Stomach (tissue), 8 donors: ENCODE measurements at regions not wholly inside any gene's neighbourhood (a gene's known extent, or its start where the extent isn't known, plus 50 kb on each side); places are given as distances from the start of the nearest gene placed in this dataset.

ENCODE experiments used
- DNase-seq, 2 donors: peaks; one replicate each; pipeline versions ENCODE4 v3.0.0 to v3.0.0-alpha.2; 2013 to 2019
- H3K27ac ChIP-seq, 5 donors: fragments of 200-600 bp in 4 of 5; sonication (generic) in 4 of 5; one replicate each; pipeline ENCODE4 v1.5.1; 2013 to 2019; ENCODE audit warnings: mild to moderate bottlenecking in 1 of 5, moderate library complexity in 1 of 5
- H3K27me3 ChIP-seq, 3 donors: fragments of 200-600 bp; sonication (generic); one replicate each; pipeline ENCODE4 v1.5.1; 2017 to 2019; ENCODE audit warnings: mixed run types in 1 of 3
- H3K36me3 ChIP-seq, 4 donors: fragments of 200-600 bp; sonication (generic); 1 replicate in 3 of 4; 2 replicates in 1 of 4; pipeline ENCODE4 v1.5.1; 2016 to 2019
- H3K4me1 ChIP-seq, 4 donors: fragments of 200-600 bp; sonication (generic); one replicate each; pipeline ENCODE4 v1.5.1; 2016 to 2019
- H3K4me3 ChIP-seq, 4 donors: fragments of 200-600 bp; sonication (generic) in 3 of 4; one replicate each; pipeline ENCODE4 v1.5.1; 2016 to 2019; ENCODE audit warnings: mild to moderate bottlenecking in 1 of 4
- H3K9me3 ChIP-seq, 4 donors: fragments of 200-600 bp; sonication (generic); one replicate each; pipeline ENCODE4 v1.5.1; 2016 to 2019
- CTCF ChIP-seq, 7 experiments: fragments of 450-650 bp in 4 of 7; fragments of 200-600 bp in 3 of 7; sonication (generic) in 3 of 7; IDR thresholded peaks; one replicate each; pipeline ENCODE4 v1.5.1; 2016 to 2019; ENCODE audit warnings: antibody characterized with exemption in 7 of 7, control low read depth in 2 of 7, mild to moderate bottlenecking in 1 of 7
- EP300 ChIP-seq: sonication (generic); formaldehyde crosslinking; IDR thresholded peaks from one replicate; pipeline ENCODE4 v1.6.1; 2017; ENCODE audit warnings: antibody characterized with exemption
- POLR2A ChIP-seq, 4 donors: fragments of 450-650 bp; IDR thresholded peaks; one replicate each; pipeline ENCODE4 v1.6.1; 2016; ENCODE audit warnings: antibody characterized with exemption in 4 of 4, control low read depth in 2 of 4, mild to moderate bottlenecking in 1 of 4, moderate library complexity in 1 of 4
- POLR2AphosphoS5 ChIP-seq, 3 donors: sonication (generic); formaldehyde crosslinking; IDR thresholded peaks; one replicate each; pipeline ENCODE4 v1.6.1; 2016; ENCODE audit warnings: antibody characterized with exemption in 3 of 3
- WGBS, 5 donors: extraction: QIAGEN DNeasy Blood & Tissue Kit in 3 of 5; methylation state at CpG; one replicate each; pipeline versions ENCODE4 v1.1.5 to v1.1.7; 2013 to 2018; 5-methylcytosine and 5-hydroxymethylcytosine counted together
- intact Hi-C: fragments of 100-400 bp; cut with DNase I; formaldehyde crosslinking; loops from one replicate; pipeline ENCODE4 v1.15.1; 2023; ENCODE audit warnings: low total_unique reads
- donor health status: healthy with polysubstance abuse.
- donor health status: Bipolar disorder and iron deficiency.
- donor health status: healthy.

- Histone ChIP-seq H3K27ac (no peak overlapping the region), H3K36me3 (no peaks in the 10 kb centered on the region), H3K27me3 (no peaks in the 10 kb centered on the region), H3K9me3 (peaks cover 0 to 6% (median 5%) of the 10 kb centered on the region in 4 donors), H3K4me1 (no peaks in the 10 kb centered on the region), H3K4me3 (no peak overlapping the region)
- TF ChIP-seq CTCF (IDR thresholded peaks at IDR 0.05) (no peak), EP300 (no peak), POLR2AphosphoS5 (IDR thresholded peaks at IDR 0.05) (no peak), POLR2A (IDR thresholded peaks at IDR 0.05) (no peak)
- intact Hi-C loops = no loop called here
- peak in 1 of 2 donors; percentile 19 for DNase-seq
- 14 to 29% (median 21%) methylated on average over 3 of the region's 3 CpGs for WGBS, 5 donors
Observed at GRCh38 chr4:65083076-65083475, 587.2 kb downstream of the EPHA5 start.

- H3K27me3 ChIP-seq = no peaks in the 10 kb centered on the region
- no peaks in the 10 kb centered on the region for H3K4me1 ChIP-seq
- H3K36me3 ChIP-seq = no peaks in the 10 kb centered on the region
- intact Hi-C loops = no loop called here
- TF ChIP-seq POLR2A (IDR thresholded peaks at IDR 0.05) = no peak
- TF ChIP-seq CTCF (IDR thresholded peaks at IDR 0.05) = no peak
- TF ChIP-seq POLR2AphosphoS5 (IDR thresholded peaks at IDR 0.05) = no peak
- no peak for TF ChIP-seq EP300
- 75 to 93% (median 83%) methylated on average over 1 of the region's 1 CpG for WGBS, 5 donors
- DNase-seq = no peak
- H3K4me3 ChIP-seq = no peak overlapping the region
- no peak overlapping the region for H3K27ac ChIP-seq
- H3K9me3 ChIP-seq = no peaks in the 10 kb centered on the region
Observed at GRCh38 chr4:65071564-65071963, 598.7 kb downstream of the EPHA5 start.

- WGBS, 5 donors = 62 to 91% (median 66%) methylated on average over 3 to 6 of the region's 6 CpGs
- Histone ChIP-seq H3K36me3 (no peaks in the 10 kb centered on the region), H3K4me1 (no peaks in the 10 kb centered on the region), H3K27me3 (no peaks in the 10 kb centered on the region), H3K9me3 (no peaks in the 10 kb centered on the region), H3K4me3 (no peak overlapping the region), H3K27ac (no peak overlapping the region)
- no peak for DNase-seq
- intact Hi-C loops = no loop called here
- TF ChIP-seq POLR2AphosphoS5 (IDR thresholded peaks at IDR 0.05) (no peak), CTCF (IDR thresholded peaks at IDR 0.05) (no peak), EP300 (no peak), POLR2A (IDR thresholded peaks at IDR 0.05) (no peak)
Observed at GRCh38 chr4:65069177-65069576, 601.1 kb downstream of the EPHA5 start.

- no peaks in the 10 kb centered on the region for H3K9me3 ChIP-seq
- H3K4me3 ChIP-seq = no peak overlapping the region
- H3K36me3 ChIP-seq = no peaks in the 10 kb centered on the region
- intact Hi-C loops = no loop called here
- no peak for DNase-seq
- no peak for TF ChIP-seq CTCF (IDR thresholded peaks at IDR 0.05)
- no peak for TF ChIP-seq POLR2AphosphoS5 (IDR thresholded peaks at IDR 0.05)
- TF ChIP-seq POLR2A (IDR thresholded peaks at IDR 0.05) = no peak
- TF ChIP-seq EP300 = no peak
- no peaks in the 10 kb centered on the region for H3K4me1 ChIP-seq
- H3K27ac ChIP-seq = no peak overlapping the region
- no peaks in the 10 kb centered on the region for H3K27me3 ChIP-seq
Observed at GRCh38 chr4:65066106-65066505, 604.2 kb downstream of the EPHA5 start.
